ENCODE measurements at regions not wholly inside any gene's neighbourhood (a gene's known extent, or its start where the extent isn't known, plus 50 kb on each side); places are given as distances from the start of the nearest gene placed in this dataset.

DNA sequence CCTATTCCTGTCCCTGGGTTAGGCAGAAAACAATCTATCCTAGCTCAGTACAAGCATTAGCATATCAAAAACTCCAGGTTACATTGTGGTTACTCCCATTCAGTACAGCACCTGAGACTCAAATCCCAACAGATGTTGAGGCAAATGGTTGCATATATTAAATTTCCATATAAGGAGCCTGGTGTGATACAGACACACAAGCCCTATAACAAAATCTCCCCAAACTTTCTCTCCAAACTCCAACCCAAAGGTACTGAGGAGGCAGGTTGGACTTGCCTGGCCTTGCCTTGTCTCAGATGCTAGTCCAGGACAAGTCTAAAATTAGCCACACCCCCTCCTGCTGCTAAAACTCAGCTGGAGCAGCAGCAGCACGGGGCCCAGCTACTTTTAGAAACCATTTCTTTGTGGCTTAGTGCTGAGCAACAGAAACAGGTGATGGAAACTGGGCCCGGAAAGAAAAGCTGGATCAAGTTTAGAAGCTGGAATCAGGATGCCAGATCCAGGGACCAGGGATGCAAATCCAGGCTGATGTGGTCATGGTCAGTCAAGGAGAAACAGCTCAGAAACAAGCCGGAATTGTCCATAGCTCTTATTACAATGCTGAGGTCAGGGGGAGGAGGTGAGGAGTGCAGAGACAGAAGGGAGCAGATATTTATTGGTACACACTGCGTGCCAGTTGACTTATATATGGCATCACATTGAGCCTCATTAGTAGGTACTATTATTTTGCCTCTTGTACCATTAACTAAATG lies 73.7 kb upstream of the AMOTL1 start:
- no peak overlapping the region for H3K4me3 ChIP-seq (ENCODE audit: low read depth in 1 of 2, low read length in 2 of 2)
- H3K36me3 ChIP-seq (ENCODE audit: insufficient read depth, low read length): no peaks in the 10 kb centered on the region
- no peak overlapping the region for H3K27ac ChIP-seq (ENCODE audit: low read depth, low read length)
- no peaks in the 10 kb centered on the region for H3K27me3 ChIP-seq (ENCODE audit: control insufficient read depth in 1 of 2, insufficient read depth in 2 of 2, low read length in 2 of 2)
- H3K4me1 ChIP-seq (ENCODE audit: insufficient read depth, low read length): no peaks in the 10 kb centered on the region
- no peaks in the 10 kb centered on the region for H3K9me3 ChIP-seq (ENCODE audit: low read length)
- H3K9ac ChIP-seq (ENCODE audit: low read length): no peak overlapping the region

DNA sequence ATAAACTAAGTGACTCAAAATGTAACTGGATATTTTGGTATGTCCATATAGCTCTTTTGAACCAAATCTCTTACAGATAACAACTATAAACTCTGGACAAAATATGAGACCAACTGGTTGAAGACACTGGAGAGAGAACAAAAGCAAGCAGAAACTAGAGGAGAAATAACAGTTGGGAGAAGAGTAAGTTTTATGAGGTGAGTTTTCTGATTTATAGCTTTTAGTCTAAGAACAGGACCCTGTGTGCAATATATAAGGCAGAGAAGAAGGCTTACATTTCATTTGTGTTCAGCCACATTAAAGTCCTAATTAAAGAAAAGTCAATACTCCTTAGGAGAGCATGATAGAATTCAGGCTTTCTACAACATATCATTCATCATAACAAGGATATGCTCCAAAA lies 71.0 kb upstream of the AMOTL1 start:
- Histone ChIP-seq H3K9ac (ENCODE audit: low read length) (no peak overlapping the region), H3K27me3 (ENCODE audit: control insufficient read depth in 1 of 2, insufficient read depth in 2 of 2, low read length in 2 of 2) (no peaks in the 10 kb centered on the region), H3K36me3 (ENCODE audit: insufficient read depth, low read length) (no peaks in the 10 kb centered on the region), H3K4me1 (ENCODE audit: insufficient read depth, low read length) (no peaks in the 10 kb centered on the region), H3K4me3 (ENCODE audit: low read depth in 1 of 2, low read length in 2 of 2) (no peak overlapping the region), H3K9me3 (ENCODE audit: low read length) (no peaks in the 10 kb centered on the region), H3K27ac (ENCODE audit: low read depth, low read length) (no peak overlapping the region)

DNA sequence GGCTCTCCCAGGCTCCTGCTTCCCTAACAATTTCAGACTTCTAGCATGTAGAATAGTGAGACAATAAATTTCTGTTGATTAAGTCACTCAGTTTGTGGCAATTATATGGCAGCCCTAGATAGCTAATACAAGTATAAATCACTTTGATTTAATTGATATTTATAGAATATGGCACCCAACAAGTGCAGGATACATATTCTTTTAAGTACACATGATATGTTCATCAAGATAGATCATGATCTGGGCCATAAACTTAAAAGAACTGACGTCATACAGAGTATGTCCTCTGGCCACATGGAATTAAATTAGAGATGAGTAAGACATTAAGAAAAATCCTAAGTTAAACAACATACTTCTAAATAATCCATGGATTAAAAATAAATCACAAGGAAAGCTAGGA lies 67.5 kb upstream of the AMOTL1 start:
- no peaks in the 10 kb centered on the region for H3K27me3 ChIP-seq (ENCODE audit: control insufficient read depth in 1 of 2, insufficient read depth in 2 of 2, low read length in 2 of 2)
- H3K4me1 ChIP-seq (ENCODE audit: insufficient read depth, low read length): no peaks in the 10 kb centered on the region
- H3K9me3 ChIP-seq (ENCODE audit: low read length): no peaks in the 10 kb centered on the region
- H3K27ac ChIP-seq (ENCODE audit: low read depth, low read length): no peak overlapping the region
- H3K36me3 ChIP-seq (ENCODE audit: insufficient read depth, low read length): no peaks in the 10 kb centered on the region
- H3K9ac ChIP-seq (ENCODE audit: low read length): no peak overlapping the region
- no peak overlapping the region for H3K4me3 ChIP-seq (ENCODE audit: low read depth in 1 of 2, low read length in 2 of 2)

DNA sequence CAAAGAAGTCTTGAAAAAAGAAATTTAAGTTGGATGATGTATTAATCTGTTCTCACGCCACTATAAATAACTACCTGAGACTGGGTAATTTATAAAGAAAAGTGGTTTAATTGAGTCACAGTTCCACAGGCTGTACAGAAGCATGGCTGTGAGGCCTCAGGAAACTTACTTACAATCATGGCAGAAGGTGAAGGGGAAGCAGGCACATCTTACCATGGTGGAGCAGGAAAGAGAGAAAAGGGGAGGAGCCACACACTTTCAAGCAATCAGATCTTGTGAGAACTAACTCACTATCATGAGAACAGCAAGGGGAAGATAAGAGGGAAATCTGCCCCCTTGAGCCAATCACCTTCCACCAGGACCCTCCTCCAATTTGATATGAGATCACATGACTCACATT lies 65.7 kb upstream of the AMOTL1 start:
- no peaks in the 10 kb centered on the region for H3K36me3 ChIP-seq (ENCODE audit: insufficient read depth, low read length)
- H3K27me3 ChIP-seq (ENCODE audit: control insufficient read depth in 1 of 2, insufficient read depth in 2 of 2, low read length in 2 of 2): no peaks in the 10 kb centered on the region
- H3K4me3 ChIP-seq (ENCODE audit: low read depth in 1 of 2, low read length in 2 of 2): no peak overlapping the region
- H3K9me3 ChIP-seq (ENCODE audit: low read length): no peaks in the 10 kb centered on the region
- no peaks in the 10 kb centered on the region for H3K4me1 ChIP-seq (ENCODE audit: insufficient read depth, low read length)
- H3K27ac ChIP-seq (ENCODE audit: low read depth, low read length): no peak overlapping the region
- H3K9ac ChIP-seq (ENCODE audit: low read length): no peak overlapping the region

DNA sequence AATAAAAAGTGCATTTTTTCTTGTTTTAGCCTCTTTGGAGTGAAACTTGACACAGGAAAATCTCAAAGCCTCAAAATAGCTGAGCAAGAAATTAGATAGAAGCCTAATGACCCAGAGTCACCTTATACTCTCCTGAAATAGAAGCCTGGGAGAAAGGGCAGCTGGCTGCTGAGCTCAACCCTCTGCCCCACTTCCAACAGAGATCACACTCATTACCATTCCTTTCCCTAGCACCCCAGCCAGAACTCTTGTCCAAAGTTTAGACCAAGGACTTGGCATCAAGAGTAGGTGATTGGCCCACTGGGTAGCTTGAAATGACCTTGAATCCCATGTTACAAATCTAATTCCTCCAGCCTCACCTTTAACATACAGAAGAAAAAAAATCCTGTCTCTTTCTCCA lies 62.7 kb upstream of the AMOTL1 start:
- Histone ChIP-seq H3K9me3 (ENCODE audit: low read length) (no peaks in the 10 kb centered on the region), H3K36me3 (ENCODE audit: insufficient read depth, low read length) (no peaks in the 10 kb centered on the region), H3K27me3 (ENCODE audit: control insufficient read depth in 1 of 2, insufficient read depth in 2 of 2, low read length in 2 of 2) (no peaks in the 10 kb centered on the region), H3K9ac (ENCODE audit: low read length) (no peak overlapping the region), H3K4me3 (ENCODE audit: low read depth in 1 of 2, low read length in 2 of 2) (no peak overlapping the region), H3K27ac (ENCODE audit: low read depth, low read length) (no peak overlapping the region), H3K4me1 (ENCODE audit: insufficient read depth, low read length) (no peaks in the 10 kb centered on the region)

DNA sequence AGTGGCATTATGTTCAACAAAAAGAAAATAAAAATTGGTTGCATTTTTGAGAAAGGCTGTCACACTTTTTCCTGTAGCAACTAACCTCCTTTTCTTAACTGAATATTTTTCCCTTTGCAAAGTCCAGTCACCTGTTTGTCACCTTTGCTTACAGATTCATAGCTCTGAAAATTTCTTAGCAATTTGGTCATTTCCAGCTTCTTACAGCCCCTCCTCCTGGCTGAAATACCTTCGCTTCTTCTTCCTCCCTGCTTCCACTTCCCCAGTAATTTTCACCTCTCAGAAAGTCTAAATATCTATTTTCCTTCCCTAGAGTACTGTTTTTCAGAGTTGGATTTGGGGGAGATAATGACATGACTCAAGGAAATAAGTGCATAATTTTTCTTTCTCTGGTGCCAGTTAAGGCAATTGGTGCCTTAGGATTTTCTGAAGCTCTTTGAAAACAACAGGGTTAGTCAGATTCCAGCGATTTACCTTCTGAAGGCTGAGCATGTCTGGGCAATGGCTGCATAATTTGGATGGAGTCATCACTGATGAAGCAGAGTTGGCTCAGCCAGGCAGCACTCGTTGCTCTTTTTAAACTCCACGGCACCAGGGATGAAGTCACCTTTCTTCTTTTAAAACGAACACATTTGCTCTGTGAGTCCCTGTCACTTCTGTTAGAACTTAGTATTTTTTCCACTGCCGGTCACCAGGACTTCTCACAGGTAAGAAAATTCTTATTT lies 62.1 kb upstream of the AMOTL1 start:
- no peaks in the 10 kb centered on the region for H3K36me3 ChIP-seq (ENCODE audit: insufficient read depth, low read length)
- H3K4me3 ChIP-seq (ENCODE audit: low read depth in 1 of 2, low read length in 2 of 2): peak overlapping the region in 1 of 2 donors; percentile 11
- H3K4me1 ChIP-seq (ENCODE audit: insufficient read depth, low read length): no peaks in the 10 kb centered on the region
- no peak overlapping the region for H3K27ac ChIP-seq (ENCODE audit: low read depth, low read length)
- H3K27me3 ChIP-seq (ENCODE audit: control insufficient read depth in 1 of 2, insufficient read depth in 2 of 2, low read length in 2 of 2): no peaks in the 10 kb centered on the region
- no peak overlapping the region for H3K9ac ChIP-seq (ENCODE audit: low read length)
- no peaks in the 10 kb centered on the region for H3K9me3 ChIP-seq (ENCODE audit: low read length)

DNA sequence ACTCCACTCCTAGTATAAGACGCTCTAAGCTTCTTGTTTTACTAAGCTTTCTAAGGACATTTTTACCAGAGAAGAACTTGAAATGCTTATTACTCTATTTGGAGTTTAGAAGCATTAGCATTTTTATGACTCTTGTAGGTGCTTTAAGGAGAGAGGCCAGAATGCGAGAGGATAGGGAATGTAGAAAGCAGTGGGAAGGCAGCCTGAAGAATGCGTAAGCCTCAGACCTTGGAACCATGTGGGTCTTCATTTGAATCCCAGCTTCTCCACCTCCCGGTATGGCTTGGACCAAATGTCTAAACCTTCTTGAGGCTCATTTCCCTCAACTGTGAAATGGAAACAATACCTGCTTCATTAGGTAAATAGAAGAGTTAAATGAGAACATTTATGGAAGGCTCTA lies 60.0 kb upstream of the AMOTL1 start:
- no peaks in the 10 kb centered on the region for H3K4me1 ChIP-seq (ENCODE audit: insufficient read depth, low read length)
- no peaks in the 10 kb centered on the region for H3K27me3 ChIP-seq (ENCODE audit: control insufficient read depth in 1 of 2, insufficient read depth in 2 of 2, low read length in 2 of 2)
- H3K9ac ChIP-seq (ENCODE audit: low read length): no peak overlapping the region
- H3K27ac ChIP-seq (ENCODE audit: low read depth, low read length): no peak overlapping the region
- H3K4me3 ChIP-seq (ENCODE audit: low read depth in 1 of 2, low read length in 2 of 2): no peak overlapping the region
- no peaks in the 10 kb centered on the region for H3K36me3 ChIP-seq (ENCODE audit: insufficient read depth, low read length)
- H3K9me3 ChIP-seq (ENCODE audit: low read length): no peaks in the 10 kb centered on the region

DNA sequence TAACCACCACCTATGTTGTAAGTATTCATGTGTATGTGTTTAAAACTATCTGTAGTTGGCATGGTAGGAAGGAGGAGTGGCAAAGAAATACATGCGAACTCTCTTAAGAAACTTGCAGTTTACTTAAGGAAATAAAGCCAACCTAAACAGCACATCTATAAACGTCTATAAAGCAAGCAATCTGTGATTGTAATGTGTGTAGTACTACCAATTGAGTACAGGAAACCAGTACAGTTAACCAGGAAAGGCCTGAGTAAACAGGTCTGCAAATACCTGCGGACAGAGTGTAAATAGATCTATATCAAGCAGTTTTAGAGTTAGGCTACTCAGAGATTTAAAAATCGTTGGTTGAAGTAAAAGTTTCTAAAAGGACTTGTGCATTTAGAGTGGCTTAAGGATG lies 59.5 kb upstream of the AMOTL1 start:
- Histone ChIP-seq H3K27me3 (ENCODE audit: control insufficient read depth in 1 of 2, insufficient read depth in 2 of 2, low read length in 2 of 2) (no peaks in the 10 kb centered on the region), H3K36me3 (ENCODE audit: insufficient read depth, low read length) (no peaks in the 10 kb centered on the region), H3K4me3 (ENCODE audit: low read depth in 1 of 2, low read length in 2 of 2) (no peak overlapping the region), H3K9ac (ENCODE audit: low read length) (no peak overlapping the region), H3K27ac (ENCODE audit: low read depth, low read length) (no peak overlapping the region), H3K9me3 (ENCODE audit: low read length) (no peaks in the 10 kb centered on the region), H3K4me1 (ENCODE audit: insufficient read depth, low read length) (no peaks in the 10 kb centered on the region)

DNA sequence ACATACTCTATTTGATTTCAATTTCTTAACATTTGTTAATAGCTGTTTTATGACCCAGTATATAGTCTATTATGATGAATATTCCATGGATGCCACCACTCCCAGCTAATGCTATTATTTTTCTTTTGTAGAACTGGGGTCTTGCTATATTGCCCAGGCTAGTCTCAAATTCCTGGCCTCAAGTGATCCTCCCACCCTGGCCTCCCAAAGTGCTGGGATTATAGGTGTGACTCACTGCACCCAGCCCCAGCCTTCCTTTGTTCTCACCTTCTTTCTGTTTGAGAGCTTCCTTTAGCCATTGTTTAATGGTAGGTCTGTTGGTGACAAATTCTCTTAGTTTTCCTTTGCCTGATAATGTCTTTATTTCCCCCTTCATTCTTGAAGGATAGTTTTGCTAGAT lies 52.9 kb upstream of the AMOTL1 start:
- Histone ChIP-seq H3K4me1 (ENCODE audit: insufficient read depth, low read length) (no peaks in the 10 kb centered on the region), H3K27me3 (ENCODE audit: control insufficient read depth in 1 of 2, insufficient read depth in 2 of 2, low read length in 2 of 2) (no peaks in the 10 kb centered on the region), H3K27ac (ENCODE audit: low read depth, low read length) (no peak overlapping the region), H3K9me3 (ENCODE audit: low read length) (no peaks in the 10 kb centered on the region), H3K36me3 (ENCODE audit: insufficient read depth, low read length) (no peaks in the 10 kb centered on the region), H3K9ac (ENCODE audit: low read length) (no peak overlapping the region), H3K4me3 (ENCODE audit: low read depth in 1 of 2, low read length in 2 of 2) (no peak overlapping the region)

DNA sequence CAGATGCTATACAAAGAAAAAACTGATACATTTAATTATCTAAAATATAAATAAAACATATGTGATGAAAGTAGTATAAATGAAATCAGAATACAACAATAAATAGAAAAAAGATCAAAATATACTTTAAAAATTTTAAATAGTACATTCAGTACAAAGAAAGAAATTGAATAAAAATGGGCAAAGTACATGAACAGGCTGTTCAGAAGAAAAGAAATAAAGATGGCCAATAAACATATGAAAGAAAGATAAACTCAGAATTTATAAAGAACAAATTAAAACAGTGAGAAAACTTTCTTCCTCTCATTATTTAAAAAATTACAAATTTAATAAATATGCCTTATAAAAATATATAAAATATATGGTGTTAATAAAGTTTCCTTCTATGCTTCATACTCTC lies 50.5 kb upstream of the AMOTL1 start:
- Histone ChIP-seq H3K9me3 (ENCODE audit: low read length) (no peaks in the 10 kb centered on the region), H3K9ac (ENCODE audit: low read length) (no peak overlapping the region), H3K36me3 (ENCODE audit: insufficient read depth, low read length) (no peaks in the 10 kb centered on the region), H3K27me3 (ENCODE audit: control insufficient read depth in 1 of 2, insufficient read depth in 2 of 2, low read length in 2 of 2) (no peaks in the 10 kb centered on the region), H3K4me1 (ENCODE audit: insufficient read depth, low read length) (no peaks in the 10 kb centered on the region), H3K4me3 (ENCODE audit: low read depth in 1 of 2, low read length in 2 of 2) (no peak overlapping the region), H3K27ac (ENCODE audit: low read depth, low read length) (no peak overlapping the region)

All from muscle layer of colon (tissue), 2 donors.